Ovary (tissue), 7 donors: ENCODE measurements at regions not wholly inside any gene's neighbourhood (a gene's known extent, or its start where the extent isn't known, plus 50 kb on each side); places are given as distances from the start of the nearest gene placed in this dataset.
"Not testable (repeated sequence)": the region's sequence is repeated elsewhere in the genome, so short reads cannot be mapped to it uniquely, and the experiment has no call there.

Experiments
- DNase-seq, 5 donors: peaks; one replicate each; pipeline ENCODE4 v3.0.0-alpha.2; 2019 to 2020
- H3K27ac ChIP-seq, 2 donors: fragments of 200-600 bp; one replicate each; pipeline versions ENCODE4 v1.5.1 to v1.8.0; 2019 to 2022
- H3K27me3 ChIP-seq: fragments of 200-600 bp; one replicate; pipeline ENCODE4 v1.8.0; 2022
- H3K36me3 ChIP-seq: fragments of 200-600 bp; sonication (generic); one replicate; pipeline ENCODE4 v1.5.1; 2019
- H3K4me1 ChIP-seq: one replicate; pipeline ENCODE4 v1.8.1; 2013; ENCODE audit warnings: mild to moderate bottlenecking, moderate library complexity; ENCODE audit not compliant: insufficient read depth
- H3K4me3 ChIP-seq: fragments of 200-600 bp; sonication (generic); one replicate; pipeline ENCODE4 v1.5.1; 2017
- H3K9me3 ChIP-seq, 2 donors: fragments of 200-600 bp in 1 of 2; sonication (generic) in 1 of 2; one replicate each; pipeline versions ENCODE4 v1.5.1 to v1.8.1; 2013 to 2019; ENCODE audit warnings: mild to moderate bottlenecking in 1 of 2, moderate library complexity in 1 of 2
- EP300 ChIP-seq: sonication (generic); formaldehyde crosslinking; IDR thresholded peaks from one replicate; pipeline ENCODE4 v1.6.1; 2017; ENCODE audit warnings: antibody characterized with exemption
- POLR2A ChIP-seq: fragments of 450-650 bp; IDR thresholded peaks from one replicate; pipeline ENCODE4 v1.6.1; 2017; ENCODE audit warnings: antibody characterized with exemption, mild to moderate bottlenecking, moderate library complexity
- WGBS, 3 donors: extraction: QIAGEN DNeasy Blood & Tissue Kit in 1 of 3; methylation state at CpG; one replicate each; pipeline versions ENCODE4 v1.1.5 to v1.1.7; 2013 to 2017; 5-methylcytosine and 5-hydroxymethylcytosine counted together
- intact Hi-C, 4 donors: fragments of 100-400 bp; cut with DNase I; formaldehyde crosslinking; loops; one replicate each; pipeline versions ENCODE4 v1.11.0 to v1.15.1; 2022 to 2023
- TF ChIP-seq, protein P1 (sequence below), 3 donors: fragments of 450-650 bp in 2 of 3; fragments of 200-600 bp in 1 of 3; IDR thresholded peaks; one replicate each; pipeline versions ENCODE4 v1.5.1 to v1.8.0; 2016 to 2022; ENCODE audit warnings: antibody characterized with exemption in 3 of 3, mild to moderate bottlenecking in 1 of 3
- donor health status: DM: no; HTN: no; CAD: no; lungs with moderate emphysema.
- donor health status: DM: no; HTN: no; CAD: no.
- donor health status: Bipolar disorder and iron deficiency.
- donor health status: DM: no; HTN: no; CAD: no.
- donor health status: DM: yes; HTN: yes; CAD: no.

- Histone ChIP-seq H3K4me3 (no peak overlapping the region), H3K27me3 (no peaks in the 10 kb centered on the region), H3K36me3 (no peaks in the 10 kb centered on the region), H3K9me3 (no peaks in the 10 kb centered on the region), H3K4me1 (no peaks in the 10 kb centered on the region), H3K27ac (no peak overlapping the region)
- 65 to 74% (median 69%) methylated on average over 13 of the region's 13 CpGs for WGBS, 3 donors
- TF ChIP-seq EP300 (no peak), POLR2A (no peak)
- TF ChIP-seq, protein P1, sequence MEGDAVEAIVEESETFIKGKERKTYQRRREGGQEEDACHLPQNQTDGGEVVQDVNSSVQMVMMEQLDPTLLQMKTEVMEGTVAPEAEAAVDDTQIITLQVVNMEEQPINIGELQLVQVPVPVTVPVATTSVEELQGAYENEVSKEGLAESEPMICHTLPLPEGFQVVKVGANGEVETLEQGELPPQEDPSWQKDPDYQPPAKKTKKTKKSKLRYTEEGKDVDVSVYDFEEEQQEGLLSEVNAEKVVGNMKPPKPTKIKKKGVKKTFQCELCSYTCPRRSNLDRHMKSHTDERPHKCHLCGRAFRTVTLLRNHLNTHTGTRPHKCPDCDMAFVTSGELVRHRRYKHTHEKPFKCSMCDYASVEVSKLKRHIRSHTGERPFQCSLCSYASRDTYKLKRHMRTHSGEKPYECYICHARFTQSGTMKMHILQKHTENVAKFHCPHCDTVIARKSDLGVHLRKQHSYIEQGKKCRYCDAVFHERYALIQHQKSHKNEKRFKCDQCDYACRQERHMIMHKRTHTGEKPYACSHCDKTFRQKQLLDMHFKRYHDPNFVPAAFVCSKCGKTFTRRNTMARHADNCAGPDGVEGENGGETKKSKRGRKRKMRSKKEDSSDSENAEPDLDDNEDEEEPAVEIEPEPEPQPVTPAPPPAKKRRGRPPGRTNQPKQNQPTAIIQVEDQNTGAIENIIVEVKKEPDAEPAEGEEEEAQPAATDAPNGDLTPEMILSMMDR (IDR thresholded peaks at IDR 0.05), result no peak
- intact Hi-C loops, result no loop called here
- no peak for DNase-seq
Measured at GRCh38 chr3:118802325-118803095, 232.1 kb downstream of the IGSF11 start.

- WGBS, 3 donors, result 60 to 66% (median 63%) methylated on average over 3 of the region's 3 CpGs
- intact Hi-C loops, result no loop called here
- Histone ChIP-seq H3K4me1 (no peaks in the 10 kb centered on the region), H3K4me3 (no peak overlapping the region), H3K9me3 (no peaks in the 10 kb centered on the region), H3K36me3 (no peaks in the 10 kb centered on the region), H3K27ac (no peak overlapping the region), H3K27me3 (no peaks in the 10 kb centered on the region)
- TF ChIP-seq, protein P1 (IDR thresholded peaks at IDR 0.05), result no peak
- no peak for TF ChIP-seq EP300
- DNase-seq, result no peak
Measured at GRCh38 chr3:118803096-118803476, 231.6 kb downstream of the IGSF11 start.

- DNase-seq, result no peak
- 59 to 67% (median 63%) methylated on average over 2 of the region's 2 CpGs for WGBS, 3 donors
- Histone ChIP-seq H3K27me3 (no peaks in the 10 kb centered on the region), H3K4me1 (no peaks in the 10 kb centered on the region), H3K27ac (no peak overlapping the region), H3K9me3 (no peaks in the 10 kb centered on the region), H3K36me3 (no peaks in the 10 kb centered on the region), H3K4me3 (no peak overlapping the region)
- no peak for TF ChIP-seq EP300
- TF ChIP-seq POLR2A, result no peak
- TF ChIP-seq, protein P1 (IDR thresholded peaks at IDR 0.05), result no peak
- intact Hi-C loops, result no loop called here
Measured at GRCh38 chr3:118805007-118805406, 229.6 kb downstream of the IGSF11 start.

DNA sequence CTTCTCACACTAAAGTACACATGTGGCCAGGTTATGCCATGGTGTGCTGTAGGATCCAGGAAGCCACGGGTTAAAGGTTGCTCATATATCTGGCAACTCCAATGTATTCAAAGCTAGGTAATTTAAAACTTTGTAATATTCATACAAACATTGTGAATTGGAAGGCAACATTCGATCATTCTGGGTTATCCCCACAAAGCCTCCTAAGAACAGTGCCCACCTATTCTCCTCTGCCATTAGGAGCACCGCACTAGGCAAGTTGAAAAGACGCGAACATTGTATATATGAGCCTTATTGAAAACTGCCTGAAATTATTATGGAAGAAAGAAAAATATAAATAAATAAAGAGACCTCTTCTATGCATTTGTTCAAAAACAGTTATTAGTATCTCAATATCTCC, 228.2 kb downstream of the IGSF11 start:
- no peak for DNase-seq
- Histone ChIP-seq H3K9me3 (no peaks in the 10 kb centered on the region), H3K36me3 (no peaks in the 10 kb centered on the region), H3K4me1 (no peaks in the 10 kb centered on the region), H3K4me3 (no peak overlapping the region), H3K27ac (no peak overlapping the region), H3K27me3 (no peaks in the 10 kb centered on the region)
- WGBS, 3 donors, result 93 to 94% (median 93%) methylated on average over 5 of the region's 5 CpGs
- intact Hi-C loops, result no loop called here
- TF ChIP-seq, protein P1 (IDR thresholded peaks at IDR 0.05), result no peak
- TF ChIP-seq POLR2A (no peak), EP300 (no peak)

GRCh38 chr3:118807349-118807748, 227.3 kb downstream of the IGSF11 start:
- H3K27me3 ChIP-seq, H3K4me3 ChIP-seq, DNase-seq, H3K36me3 ChIP-seq, intact Hi-C loops, H3K9me3 ChIP-seq, H3K4me1 ChIP-seq, H3K27ac ChIP-seq: not testable (repeated sequence)
- 91 to 96% (median 95%) methylated on average over 2 of the region's 2 CpGs for WGBS, 3 donors
